ENCODE measurements at regions not wholly inside any gene's neighbourhood (a gene's known extent, or its start where the extent isn't known, plus 50 kb on each side); places are given as distances from the start of the nearest gene placed in this dataset.

GRCh38 chr6:76403064-76403463, 330.6 kb upstream of the IMPG1 start:
- Histone ChIP-seq H3K4me3 (ENCODE audit: low read depth, low read length) (no peak overlapping the region), H3K4me1 (ENCODE audit: control insufficient read depth, insufficient read depth, low read length) (no peaks in the 10 kb centered on the region), H3K9me3 (ENCODE audit: control insufficient read depth, insufficient read depth, low read length) (no peaks in the 10 kb centered on the region), H3K27ac (ENCODE audit: low read depth, low read length) (no peak overlapping the region), H3K27me3 (ENCODE audit: control insufficient read depth, insufficient read depth, low read length) (no peaks in the 10 kb centered on the region), H3K36me3 (ENCODE audit: control insufficient read depth, insufficient read depth, low read length) (no peaks in the 10 kb centered on the region)
- DNase-seq (ENCODE audit: low read depth in 4 of 6, low spot score in 6 of 6) = no peak

- H3K4me3 ChIP-seq (ENCODE audit: low read depth, low read length) = no peak overlapping the region
- H3K9me3 ChIP-seq (ENCODE audit: control insufficient read depth, insufficient read depth, low read length) = no peaks in the 10 kb centered on the region
- no peaks in the 10 kb centered on the region for H3K27me3 ChIP-seq (ENCODE audit: control insufficient read depth, insufficient read depth, low read length)
- no CpG with 5 or more reads among the region's 1 CpG for WGBS (ENCODE audit: insufficient coverage)
- DNase-seq (ENCODE audit: low read depth in 4 of 6, low spot score in 6 of 6) = no peak
- H3K36me3 ChIP-seq (ENCODE audit: control insufficient read depth, insufficient read depth, low read length) = no peaks in the 10 kb centered on the region
- no peaks in the 10 kb centered on the region for H3K4me1 ChIP-seq (ENCODE audit: control insufficient read depth, insufficient read depth, low read length)
- no peak overlapping the region for H3K27ac ChIP-seq (ENCODE audit: low read depth, low read length)
Measured at GRCh38 chr6:76397966-76398365, 325.5 kb upstream of the IMPG1 start.

- no peak overlapping the region for H3K4me3 ChIP-seq (ENCODE audit: low read depth, low read length)
- H3K27ac ChIP-seq (ENCODE audit: low read depth, low read length) = no peak overlapping the region
- no CpG with 5 or more reads among the region's 1 CpG for WGBS (ENCODE audit: insufficient coverage)
- no peaks in the 10 kb centered on the region for H3K4me1 ChIP-seq (ENCODE audit: control insufficient read depth, insufficient read depth, low read length)
- no peaks in the 10 kb centered on the region for H3K27me3 ChIP-seq (ENCODE audit: control insufficient read depth, insufficient read depth, low read length)
- DNase-seq (ENCODE audit: low read depth in 4 of 6, low spot score in 6 of 6) = no peak
- H3K36me3 ChIP-seq (ENCODE audit: control insufficient read depth, insufficient read depth, low read length) = no peaks in the 10 kb centered on the region
- H3K9me3 ChIP-seq (ENCODE audit: control insufficient read depth, insufficient read depth, low read length) = peaks cover 2% of the 10 kb centered on the region
Measured at GRCh38 chr6:76382201-76382600, 309.7 kb upstream of the IMPG1 start.

GRCh38 chr6:76381612-76382011, 309.1 kb upstream of the IMPG1 start:
- WGBS (ENCODE audit: insufficient coverage) = 50% methylated on average over 1 of the region's 2 CpGs

DNA sequence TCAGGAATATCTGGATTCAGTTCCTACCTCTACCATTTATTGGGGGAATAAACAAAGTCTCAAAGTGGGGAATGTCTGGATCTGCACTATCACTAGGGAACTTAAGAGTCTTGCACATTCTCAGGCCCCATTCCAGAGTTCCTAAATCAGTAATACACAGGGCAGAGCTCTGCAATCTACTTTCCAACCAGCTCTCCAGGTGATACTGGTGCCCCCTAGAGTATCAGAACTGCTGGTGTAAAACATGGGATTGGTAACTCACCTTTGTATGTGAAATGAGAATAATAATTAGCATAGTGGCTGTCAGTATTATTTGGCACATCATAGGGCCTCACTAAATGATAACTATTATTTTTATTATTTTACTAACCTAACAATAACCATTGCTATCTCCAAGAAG, 278.8 kb upstream of the IMPG1 start:
- DNase-seq (ENCODE audit: low read depth in 4 of 6, low spot score in 6 of 6) = no peak

More at GRCh38 chr6:76381612-76382011, 309.1 kb upstream of the IMPG1 start:
- H3K9me3 ChIP-seq (ENCODE audit: control insufficient read depth, insufficient read depth, low read length) = peaks cover 2% of the 10 kb centered on the region
- no peak overlapping the region for H3K4me3 ChIP-seq (ENCODE audit: low read depth, low read length)
- no peaks in the 10 kb centered on the region for H3K4me1 ChIP-seq (ENCODE audit: control insufficient read depth, insufficient read depth, low read length)
- no peak overlapping the region for H3K27ac ChIP-seq (ENCODE audit: low read depth, low read length)
- no peak for DNase-seq (ENCODE audit: low read depth in 4 of 6, low spot score in 6 of 6)
- no peaks in the 10 kb centered on the region for H3K36me3 ChIP-seq (ENCODE audit: control insufficient read depth, insufficient read depth, low read length)
- no peaks in the 10 kb centered on the region for H3K27me3 ChIP-seq (ENCODE audit: control insufficient read depth, insufficient read depth, low read length)

DNA sequence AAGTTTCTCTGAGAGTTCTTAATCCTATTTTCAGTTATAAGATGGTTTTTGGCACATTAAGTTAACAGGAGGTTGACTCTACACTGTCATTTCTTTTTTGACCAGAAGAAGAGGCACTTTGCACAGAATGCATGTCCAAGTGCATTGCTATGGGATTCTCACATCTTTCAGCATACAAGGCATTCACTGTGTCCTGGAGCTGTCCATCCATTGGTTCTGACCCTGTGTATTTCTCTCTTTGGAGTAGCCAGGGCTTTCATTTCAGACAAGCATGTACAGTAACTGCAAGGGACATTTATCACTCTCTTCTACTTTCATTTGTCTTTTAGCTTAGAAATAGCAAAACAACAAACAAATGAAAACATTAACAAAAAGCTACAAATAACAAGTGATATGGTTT, 275.1 kb upstream of the IMPG1 start:
- no peaks in the 10 kb centered on the region for H3K27me3 ChIP-seq (ENCODE audit: control insufficient read depth, insufficient read depth, low read length)
- no peaks in the 10 kb centered on the region for H3K4me1 ChIP-seq (ENCODE audit: control insufficient read depth, insufficient read depth, low read length)
- H3K9me3 ChIP-seq (ENCODE audit: control insufficient read depth, insufficient read depth, low read length) = no peaks in the 10 kb centered on the region
- H3K4me3 ChIP-seq (ENCODE audit: low read depth, low read length) = no peak overlapping the region
- H3K27ac ChIP-seq (ENCODE audit: low read depth, low read length) = no peak overlapping the region
- no peaks in the 10 kb centered on the region for H3K36me3 ChIP-seq (ENCODE audit: control insufficient read depth, insufficient read depth, low read length)
- DNase-seq (ENCODE audit: low read depth in 4 of 6, low spot score in 6 of 6) = no peak

More for the DNA sequence above, 278.8 kb upstream of the IMPG1 start:
- Histone ChIP-seq H3K36me3 (ENCODE audit: control insufficient read depth, insufficient read depth, low read length) (no peaks in the 10 kb centered on the region), H3K4me1 (ENCODE audit: control insufficient read depth, insufficient read depth, low read length) (no peaks in the 10 kb centered on the region), H3K4me3 (ENCODE audit: low read depth, low read length) (no peak overlapping the region), H3K27me3 (ENCODE audit: control insufficient read depth, insufficient read depth, low read length) (no peaks in the 10 kb centered on the region), H3K27ac (ENCODE audit: low read depth, low read length) (no peak overlapping the region), H3K9me3 (ENCODE audit: control insufficient read depth, insufficient read depth, low read length) (no peaks in the 10 kb centered on the region)

DNA sequence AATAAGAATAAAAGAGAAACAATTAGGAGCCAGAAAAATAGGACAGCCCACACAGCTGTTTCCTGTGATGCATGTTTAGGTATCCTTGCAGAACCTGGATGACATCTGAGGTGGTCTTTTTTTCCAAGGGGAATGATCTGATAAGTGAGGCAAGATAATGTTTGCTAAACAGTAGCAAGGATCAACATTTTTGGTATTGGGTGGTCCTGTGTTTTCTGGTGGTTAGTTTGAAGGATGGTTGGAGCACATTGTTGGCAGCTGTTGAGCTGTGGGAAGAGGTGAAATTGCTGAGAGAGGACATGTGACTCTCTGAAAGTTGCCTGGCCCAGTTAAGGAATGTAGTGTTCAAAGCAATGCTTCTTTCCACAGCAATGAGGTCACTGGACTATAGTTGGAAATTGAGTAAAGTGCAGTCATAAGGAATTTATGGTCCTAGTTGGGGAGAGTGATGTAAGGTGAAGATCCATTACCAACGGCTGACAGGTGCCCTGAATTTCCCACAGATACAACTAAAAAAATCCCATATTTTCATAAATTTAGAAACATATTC, 270.2 kb upstream of the IMPG1 start:
- no peaks in the 10 kb centered on the region for H3K9me3 ChIP-seq (ENCODE audit: control insufficient read depth, insufficient read depth, low read length)
- no peaks in the 10 kb centered on the region for H3K36me3 ChIP-seq (ENCODE audit: control insufficient read depth, insufficient read depth, low read length)
- no peaks in the 10 kb centered on the region for H3K27me3 ChIP-seq (ENCODE audit: control insufficient read depth, insufficient read depth, low read length)
- H3K27ac ChIP-seq (ENCODE audit: low read depth, low read length) = no peak overlapping the region
- H3K4me1 ChIP-seq (ENCODE audit: control insufficient read depth, insufficient read depth, low read length) = no peaks in the 10 kb centered on the region
- DNase-seq (ENCODE audit: low read depth in 4 of 6, low spot score in 6 of 6) = no peak
- no CpG with 5 or more reads among the region's 1 CpG for WGBS (ENCODE audit: insufficient coverage)
- H3K4me3 ChIP-seq (ENCODE audit: low read depth, low read length) = no peak overlapping the region

GRCh38 chr6:76330031-76330430, 257.6 kb upstream of the IMPG1 start:
- no peak for DNase-seq (ENCODE audit: low read depth in 4 of 6, low spot score in 6 of 6)
- 49% methylated on average over 3 of the region's 4 CpGs for WGBS (ENCODE audit: insufficient coverage)

GRCh38 chr6:76326871-76327270, 254.4 kb upstream of the IMPG1 start:
- DNase-seq (ENCODE audit: low read depth in 4 of 6, low spot score in 6 of 6) = no peak
- H3K27ac ChIP-seq (ENCODE audit: low read depth, low read length) = no peak overlapping the region
- H3K4me1 ChIP-seq (ENCODE audit: control insufficient read depth, insufficient read depth, low read length) = no peaks in the 10 kb centered on the region
- 86% methylated on average over 3 of the region's 5 CpGs for WGBS (ENCODE audit: insufficient coverage)
- no peaks in the 10 kb centered on the region for H3K9me3 ChIP-seq (ENCODE audit: control insufficient read depth, insufficient read depth, low read length)
- no peaks in the 10 kb centered on the region for H3K36me3 ChIP-seq (ENCODE audit: control insufficient read depth, insufficient read depth, low read length)
- no peak overlapping the region for H3K4me3 ChIP-seq (ENCODE audit: low read depth, low read length)
- no peaks in the 10 kb centered on the region for H3K27me3 ChIP-seq (ENCODE audit: control insufficient read depth, insufficient read depth, low read length)

More at GRCh38 chr6:76330031-76330430, 257.6 kb upstream of the IMPG1 start:
- no peak overlapping the region for H3K4me3 ChIP-seq (ENCODE audit: low read depth, low read length)
- no peaks in the 10 kb centered on the region for H3K36me3 ChIP-seq (ENCODE audit: control insufficient read depth, insufficient read depth, low read length)
- no peaks in the 10 kb centered on the region for H3K4me1 ChIP-seq (ENCODE audit: control insufficient read depth, insufficient read depth, low read length)
- H3K9me3 ChIP-seq (ENCODE audit: control insufficient read depth, insufficient read depth, low read length) = no peaks in the 10 kb centered on the region
- no peaks in the 10 kb centered on the region for H3K27me3 ChIP-seq (ENCODE audit: control insufficient read depth, insufficient read depth, low read length)
- no peak overlapping the region for H3K27ac ChIP-seq (ENCODE audit: low read depth, low read length)

Data from spinal cord (tissue), 9 donors.